GM12891 (cell line): ENCODE measurements at regions not wholly inside any gene's neighbourhood (a gene's known extent, or its start where the extent isn't known, plus 50 kb on each side); places are given as distances from the start of the nearest gene placed in this dataset.

Source experiments
- POLR2A ChIP-seq: IDR thresholded peaks from 2 replicates; pipeline ENCODE4 v1.6.1; 2011; ENCODE audit warnings: low read depth, low read length, control low read depth
- SPI1 ChIP-seq: IDR thresholded peaks from 2 replicates; pipeline ENCODE4 v1.6.1; 2011; ENCODE audit warnings: low read depth, low read length, control low read depth

GRCh38 chr6:85798931-85799652 lies 156.4 kb upstream of the SYNCRIP start:
- TF ChIP-seq SPI1 (no peak), POLR2A (no peak)
